GM12878 (cell line): ENCODE measurements at regions not wholly inside any gene's neighbourhood (a gene's known extent, or its start where the extent isn't known, plus 50 kb on each side); places are given as distances from the start of the nearest gene placed in this dataset.

Experiments used
- MEF2B ChIP-seq: fragments of 450-650 bp; IDR thresholded peaks from 2 replicates; pipeline ENCODE4 v1.6.1; 2018; ENCODE audit warnings: mild to moderate bottlenecking, moderate library complexity; ENCODE audit not compliant: partially characterized antibody, poor library complexity, severe bottlenecking
- YBX1 ChIP-seq: fragments of 450-650 bp; IDR thresholded peaks from 2 replicates; pipeline ENCODE4 v1.6.1; 2016; ENCODE audit warnings: antibody characterized with exemption
- TF ChIP-seq, protein P1 (sequence below): IDR thresholded peaks from 2 replicates; pipeline ENCODE4 v1.6.1; 2012; ENCODE audit warnings: low read depth, low read length, improper control_type of control experiment

DNA sequence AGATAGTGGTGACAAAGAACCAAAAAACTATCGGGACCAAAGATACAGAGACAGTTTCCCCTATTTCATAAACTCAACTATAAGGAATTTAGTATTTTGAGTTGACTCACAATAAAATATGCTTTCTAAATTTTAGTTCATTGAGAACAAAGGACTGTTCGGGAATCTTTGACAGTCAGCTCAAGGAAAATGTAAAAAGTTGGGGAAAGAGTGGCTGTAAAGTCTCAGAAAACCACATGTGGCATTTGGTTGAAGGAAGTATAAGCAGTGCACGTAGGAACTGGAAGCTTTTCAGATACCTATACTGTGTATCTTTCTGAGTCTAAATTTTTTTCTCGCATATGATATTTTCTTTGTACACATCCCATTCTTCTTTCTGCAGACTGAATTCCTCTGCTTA is 688.9 kb downstream of the KCNA4 start:
- TF ChIP-seq, protein P1, sequence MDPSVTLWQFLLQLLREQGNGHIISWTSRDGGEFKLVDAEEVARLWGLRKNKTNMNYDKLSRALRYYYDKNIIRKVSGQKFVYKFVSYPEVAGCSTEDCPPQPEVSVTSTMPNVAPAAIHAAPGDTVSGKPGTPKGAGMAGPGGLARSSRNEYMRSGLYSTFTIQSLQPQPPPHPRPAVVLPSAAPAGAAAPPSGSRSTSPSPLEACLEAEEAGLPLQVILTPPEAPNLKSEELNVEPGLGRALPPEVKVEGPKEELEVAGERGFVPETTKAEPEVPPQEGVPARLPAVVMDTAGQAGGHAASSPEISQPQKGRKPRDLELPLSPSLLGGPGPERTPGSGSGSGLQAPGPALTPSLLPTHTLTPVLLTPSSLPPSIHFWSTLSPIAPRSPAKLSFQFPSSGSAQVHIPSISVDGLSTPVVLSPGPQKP: no peak
- no peak for TF ChIP-seq MEF2B
- no peak for TF ChIP-seq YBX1
